Right lobe of liver (tissue), 6 donors: ENCODE measurements at regions not wholly inside any gene's neighbourhood (a gene's known extent, or its start where the extent isn't known, plus 50 kb on each side); places are given as distances from the start of the nearest gene placed in this dataset.

Experiments used
- ATAC-seq, 4 donors: fragments of 200-7000 bp; cut with Tn5 transposase; one replicate each; pipeline ENCODE4 v1.9.1; 2020; ENCODE audit warnings: mild to moderate bottlenecking in 4 of 4, moderate library complexity in 4 of 4
- DNase-seq, 3 donors: peaks; one replicate each; pipeline ENCODE4 v3.0.0-alpha.2; 2020
- H3K27ac ChIP-seq, 3 donors: fragments of 200-600 bp; one replicate each; pipeline ENCODE4 v1.8.0; 2022
- H3K27me3 ChIP-seq, 2 donors: fragments of 200-600 bp; one replicate each; pipeline ENCODE4 v1.8.0; 2022
- H3K36me3 ChIP-seq, 4 donors: fragments of 200-600 bp; sonication (generic) in 1 of 4; one replicate each; pipeline versions ENCODE4 v1.5.1 to v1.8.0; 2017 to 2022; ENCODE audit warnings: control low read depth in 1 of 4
- H3K4me1 ChIP-seq, 4 donors: fragments of 200-600 bp; sonication (generic) in 1 of 4; one replicate each; pipeline versions ENCODE4 v1.5.1 to v1.8.0; 2017 to 2022; ENCODE audit warnings: control low read depth in 1 of 4
- H3K4me3 ChIP-seq, 3 donors: fragments of 200-600 bp; one replicate each; pipeline ENCODE4 v1.8.0; 2022
- H3K9me3 ChIP-seq, 4 donors: fragments of 200-600 bp; sonication (generic) in 1 of 4; one replicate each; pipeline versions ENCODE4 v1.5.1 to v1.8.0; 2017 to 2022; ENCODE audit warnings: control low read depth in 1 of 4
- CTCF ChIP-seq, 4 donors: fragments of 200-600 bp in 3 of 4; fragments of 450-650 bp in 1 of 4; IDR thresholded peaks; one replicate each; pipeline versions ENCODE4 v1.5.1 to v1.8.0; 2016 to 2022; ENCODE audit warnings: antibody characterized with exemption in 4 of 4, mild to moderate bottlenecking in 2 of 4
- POLR2A ChIP-seq: fragments of 450-650 bp; IDR thresholded peaks from one replicate; pipeline ENCODE4 v1.6.1; 2017; ENCODE audit warnings: antibody characterized with exemption, mild to moderate bottlenecking
- WGBS: methylation state at CpG from one replicate; pipeline ENCODE4 v1.1.6; 2018; ENCODE audit warnings: low coverage, low lambda C conversion rate; ENCODE audit not compliant: insufficient coverage; ENCODE audit errors: missing lambda C conversion rate; 5-methylcytosine and 5-hydroxymethylcytosine counted together
- intact Hi-C, 2 donors: fragments of 100-400 bp; cut with DNase I; formaldehyde crosslinking; loops; one replicate each; pipeline versions ENCODE4 v1.11.2 to v1.14.1; 2022
- donor health status: DM: no; HTN: yes; CAD: no.
- donor health status: DM: no; HTN: no; CAD: no.
- donor health status: DM: no; HTN: no; CAD: no.
- donor health status: DM: no; HTN: yes; CAD: no.
- donor health status: DM: no; HTN: yes; CAD: no.

GRCh38 chr3:107953722-107954121 is 137.1 kb downstream of the CD47 start:
- ATAC-seq (no peak), DNase-seq (no peak)
- WGBS, result 20% methylated on average over 3 of the region's 3 CpGs
- Histone ChIP-seq H3K27me3 (no peaks in the 10 kb centered on the region), H3K27ac (no peak overlapping the region), H3K4me1 (no peaks in the 10 kb centered on the region), H3K9me3 (no peaks in the 10 kb centered on the region), H3K4me3 (no peak overlapping the region), H3K36me3 (no peaks in the 10 kb centered on the region)
- no peak for TF ChIP-seq CTCF (IDR thresholded peaks at IDR 0.05)
- TF ChIP-seq POLR2A, result no peak
- intact Hi-C loops, result no loop called here

- DNase-seq (no peak), ATAC-seq (no peak)
- no peak for TF ChIP-seq POLR2A
- TF ChIP-seq CTCF (IDR thresholded peaks at IDR 0.05), result no peak
- Histone ChIP-seq H3K9me3 (no peaks in the 10 kb centered on the region), H3K4me3 (no peak overlapping the region), H3K4me1 (no peaks in the 10 kb centered on the region), H3K36me3 (no peaks in the 10 kb centered on the region), H3K27me3 (no peaks in the 10 kb centered on the region), H3K27ac (no peak overlapping the region)
- intact Hi-C loops, result no loop called here
- 49% methylated on average over 2 of the region's 2 CpGs for WGBS
Observed at GRCh38 chr3:107951126-107951525, 139.7 kb downstream of the CD47 start.

- H3K27ac ChIP-seq, result no peak overlapping the region
- H3K4me3 ChIP-seq, result no peak overlapping the region
- H3K4me1 ChIP-seq, result no peaks in the 10 kb centered on the region
- intact Hi-C loops, result no loop called here
- 58% methylated on average over 2 of the region's 2 CpGs for WGBS
- ATAC-seq (no peak), DNase-seq (no peak)
- no peak for TF ChIP-seq CTCF (IDR thresholded peaks at IDR 0.05)
- no peak for TF ChIP-seq POLR2A
- no peaks in the 10 kb centered on the region for H3K9me3 ChIP-seq
- no peaks in the 10 kb centered on the region for H3K27me3 ChIP-seq
- H3K36me3 ChIP-seq, result no peaks in the 10 kb centered on the region
Observed at GRCh38 chr3:107950417-107950816, 140.4 kb downstream of the CD47 start.

GRCh38 chr3:107949394-107949970 is 141.3 kb downstream of the CD47 start:
- no peak overlapping the region for H3K27ac ChIP-seq
- TF ChIP-seq CTCF (IDR thresholded peaks at IDR 0.05) (no peak), POLR2A (no peak)
- no peak overlapping the region for H3K4me3 ChIP-seq
- ATAC-seq (no peak), DNase-seq (no peak)
- no peaks in the 10 kb centered on the region for H3K9me3 ChIP-seq
- H3K4me1 ChIP-seq, result no peaks in the 10 kb centered on the region
- H3K27me3 ChIP-seq, result no peaks in the 10 kb centered on the region
- intact Hi-C loops, result no loop called here
- H3K36me3 ChIP-seq, result no peaks in the 10 kb centered on the region
- WGBS, result 93% methylated on average over 3 of the region's 3 CpGs

GRCh38 chr3:107947203-107947602 is 143.6 kb downstream of the CD47 start:
- Histone ChIP-seq H3K9me3 (no peaks in the 10 kb centered on the region), H3K4me3 (no peak overlapping the region), H3K27ac (no peak overlapping the region), H3K27me3 (no peaks in the 10 kb centered on the region), H3K36me3 (no peaks in the 10 kb centered on the region), H3K4me1 (no peaks in the 10 kb centered on the region)
- intact Hi-C loops, result no loop called here
- TF ChIP-seq CTCF (IDR thresholded peaks at IDR 0.05), result no peak
- no peak for TF ChIP-seq POLR2A
- ATAC-seq, result no peak
- DNase-seq, result no peak
